Spinal cord (tissue), 9 donors: ENCODE measurements at regions not wholly inside any gene's neighbourhood (a gene's known extent, or its start where the extent isn't known, plus 50 kb on each side); places are given as distances from the start of the nearest gene placed in this dataset.

Source experiments
- DNase-seq, 6 donors: peaks; one replicate each; pipeline versions ENCODE4 v3.0.0 to v3.0.0-alpha.2; 2013 to 2015; ENCODE audit warnings: low spot score in 6 of 6, low read depth in 4 of 6
- H3K27ac ChIP-seq: one replicate; pipeline ENCODE4 v1.5.1; 2013; ENCODE audit warnings: low read depth, low read length, control low read depth
- H3K27me3 ChIP-seq: one replicate; pipeline ENCODE4 v1.6.1; 2013; ENCODE audit warnings: low read length; ENCODE audit not compliant: control insufficient read depth, insufficient read depth
- H3K36me3 ChIP-seq: one replicate; pipeline ENCODE4 v1.6.1; 2013; ENCODE audit warnings: low read length; ENCODE audit not compliant: control insufficient read depth, insufficient read depth
- H3K4me1 ChIP-seq: one replicate; pipeline ENCODE4 v1.6.1; 2013; ENCODE audit warnings: low read length; ENCODE audit not compliant: control insufficient read depth, insufficient read depth
- H3K4me3 ChIP-seq: one replicate; pipeline ENCODE4 v1.5.1; 2013; ENCODE audit warnings: low read depth, low read length, control low read depth
- H3K9me3 ChIP-seq: one replicate; pipeline ENCODE4 v1.6.1; 2013; ENCODE audit warnings: low read length; ENCODE audit not compliant: control insufficient read depth, insufficient read depth
- WGBS: methylation state at CpG from one replicate; pipeline ENCODE4 v1.1.5; 2013; ENCODE audit warnings: missing lambda C conversion rate; ENCODE audit not compliant: insufficient coverage; 5-methylcytosine and 5-hydroxymethylcytosine counted together
- donor health status: healthy.

GRCh38 chr17:71284032-71284755 is 836.6 kb upstream of the SOX9 start:
- DNase-seq = no peak
- 96% methylated on average over 4 of the region's 7 CpGs for WGBS
- H3K9me3 ChIP-seq = no peaks in the 10 kb centered on the region
- no peaks in the 10 kb centered on the region for H3K27me3 ChIP-seq
- no peak overlapping the region for H3K27ac ChIP-seq
- H3K36me3 ChIP-seq = no peaks in the 10 kb centered on the region
- H3K4me1 ChIP-seq = peaks cover 4% of the 10 kb centered on the region
- no peak overlapping the region for H3K4me3 ChIP-seq

GRCh38 chr17:71286625-71287024 is 834.2 kb upstream of the SOX9 start:
- no peaks in the 10 kb centered on the region for H3K9me3 ChIP-seq
- H3K4me1 ChIP-seq = peaks cover 4% of the 10 kb centered on the region
- DNase-seq = no peak
- H3K27ac ChIP-seq = no peak overlapping the region
- no peaks in the 10 kb centered on the region for H3K36me3 ChIP-seq
- H3K27me3 ChIP-seq = no peaks in the 10 kb centered on the region
- H3K4me3 ChIP-seq = no peak overlapping the region
- WGBS = 75% methylated on average over 1 of the region's 7 CpGs

GRCh38 chr17:71287071-71287823 is 833.6 kb upstream of the SOX9 start:
- Histone ChIP-seq H3K4me1 (peaks cover 4% of the 10 kb centered on the region), H3K27me3 (no peaks in the 10 kb centered on the region), H3K4me3 (peak overlapping the region; percentile 17), H3K9me3 (no peaks in the 10 kb centered on the region), H3K27ac (no peak overlapping the region), H3K36me3 (no peaks in the 10 kb centered on the region)
- DNase-seq = peak in 5 of 6 donors; percentile 15 to 83 (median 31)
- 11% methylated on average over 12 of the region's 17 CpGs for WGBS

- Histone ChIP-seq H3K27me3 (no peaks in the 10 kb centered on the region), H3K9me3 (no peaks in the 10 kb centered on the region), H3K36me3 (no peaks in the 10 kb centered on the region), H3K27ac (no peak overlapping the region), H3K4me3 (no peak overlapping the region), H3K4me1 (peaks cover 4% of the 10 kb centered on the region)
- no CpG with 5 or more reads among the region's 1 CpG for WGBS
- DNase-seq = no peak
Measured at GRCh38 chr17:71292006-71292405, 828.8 kb upstream of the SOX9 start.

GRCh38 chr17:71296005-71296404 is 824.8 kb upstream of the SOX9 start:
- no CpG with 5 or more reads among the region's 1 CpG for WGBS
- H3K4me1 ChIP-seq = no peaks in the 10 kb centered on the region
- H3K27me3 ChIP-seq = no peaks in the 10 kb centered on the region
- no peak overlapping the region for H3K4me3 ChIP-seq
- no peaks in the 10 kb centered on the region for H3K36me3 ChIP-seq
- no peak overlapping the region for H3K27ac ChIP-seq
- no peaks in the 10 kb centered on the region for H3K9me3 ChIP-seq
- no peak for DNase-seq

GRCh38 chr17:71301063-71301462 is 819.8 kb upstream of the SOX9 start:
- H3K27me3 ChIP-seq = no peaks in the 10 kb centered on the region
- no peaks in the 10 kb centered on the region for H3K9me3 ChIP-seq
- DNase-seq = no peak
- H3K4me3 ChIP-seq = no peak overlapping the region
- no peaks in the 10 kb centered on the region for H3K4me1 ChIP-seq
- no peak overlapping the region for H3K27ac ChIP-seq
- H3K36me3 ChIP-seq = no peaks in the 10 kb centered on the region

GRCh38 chr17:71302721-71303549 is 817.9 kb upstream of the SOX9 start:
- 87% methylated on average over 2 of the region's 9 CpGs for WGBS
- DNase-seq = no peak
- Histone ChIP-seq H3K9me3 (no peaks in the 10 kb centered on the region), H3K4me1 (no peaks in the 10 kb centered on the region), H3K36me3 (no peaks in the 10 kb centered on the region), H3K27me3 (no peaks in the 10 kb centered on the region), H3K4me3 (no peak overlapping the region), H3K27ac (no peak overlapping the region)

- H3K4me1 ChIP-seq = no peaks in the 10 kb centered on the region
- H3K27me3 ChIP-seq = no peaks in the 10 kb centered on the region
- no peak overlapping the region for H3K4me3 ChIP-seq
- no peak for DNase-seq
- 97% methylated on average over 4 of the region's 5 CpGs for WGBS
- no peak overlapping the region for H3K27ac ChIP-seq
- no peaks in the 10 kb centered on the region for H3K36me3 ChIP-seq
- no peaks in the 10 kb centered on the region for H3K9me3 ChIP-seq
Measured at GRCh38 chr17:71304498-71305158, 816.2 kb upstream of the SOX9 start.

GRCh38 chr17:71313866-71314265 is 807.0 kb upstream of the SOX9 start:
- H3K27ac ChIP-seq = no peak overlapping the region
- no peaks in the 10 kb centered on the region for H3K27me3 ChIP-seq
- H3K9me3 ChIP-seq = no peaks in the 10 kb centered on the region
- H3K4me3 ChIP-seq = no peak overlapping the region
- no peaks in the 10 kb centered on the region for H3K36me3 ChIP-seq
- no CpG with 5 or more reads among the region's 3 CpGs for WGBS
- DNase-seq = no peak
- no peaks in the 10 kb centered on the region for H3K4me1 ChIP-seq
